WI38 (cell line): ENCODE measurements at regions not wholly inside any gene's neighbourhood (a gene's known extent, or its start where the extent isn't known, plus 50 kb on each side); places are given as distances from the start of the nearest gene placed in this dataset.

Experiments used
- H3K4me3 ChIP-seq: 2 replicates; pipeline ENCODE4 v1.5.1; 2011; ENCODE audit warnings: low read depth, mild to moderate bottlenecking, control low read depth, low read length
- CTCF ChIP-seq: IDR thresholded peaks from 2 replicates; pipeline ENCODE4 v1.5.1; 2012; ENCODE audit warnings: low read depth, mild to moderate bottlenecking, control low read depth, low read length

GRCh38 chr1:57844382-57844980, 420.6 kb upstream of the DAB1 start:
- no peak for TF ChIP-seq CTCF
- no peak overlapping the region for H3K4me3 ChIP-seq

GRCh38 chr1:57843760-57844159, 419.9 kb upstream of the DAB1 start:
- TF ChIP-seq CTCF = no peak

GRCh38 chr1:57839526-57839925, 415.7 kb upstream of the DAB1 start:
- H3K4me3 ChIP-seq = no peak overlapping the region
- no peak for TF ChIP-seq CTCF

More at GRCh38 chr1:57843760-57844159, 419.9 kb upstream of the DAB1 start:
- no peak overlapping the region for H3K4me3 ChIP-seq

GRCh38 chr1:57839067-57839466, 415.2 kb upstream of the DAB1 start:
- no peak for TF ChIP-seq CTCF
- H3K4me3 ChIP-seq = no peak overlapping the region

- H3K4me3 ChIP-seq = no peak overlapping the region
- no peak for TF ChIP-seq CTCF
Measured at GRCh38 chr1:57835620-57836019, 411.8 kb upstream of the DAB1 start.

GRCh38 chr1:57833296-57833695, 409.4 kb upstream of the DAB1 start:
- no peak overlapping the region for H3K4me3 ChIP-seq
- TF ChIP-seq CTCF = no peak

- H3K4me3 ChIP-seq = no peak overlapping the region
- no peak for TF ChIP-seq CTCF
Measured at GRCh38 chr1:57832612-57833011, 408.8 kb upstream of the DAB1 start.
